Right lobe of liver (tissue), 6 donors: ENCODE measurements at regions not wholly inside any gene's neighbourhood (a gene's known extent, or its start where the extent isn't known, plus 50 kb on each side); places are given as distances from the start of the nearest gene placed in this dataset.
"Not testable (repeated sequence)": the region's sequence is repeated elsewhere in the genome, so short reads cannot be mapped to it uniquely, and the experiment has no call there.

Experiments
- ATAC-seq, 4 donors: fragments of 200-7000 bp; cut with Tn5 transposase; one replicate each; pipeline ENCODE4 v1.9.1; 2020; ENCODE audit warnings: mild to moderate bottlenecking in 4 of 4, moderate library complexity in 4 of 4
- DNase-seq, 3 donors: peaks; one replicate each; pipeline ENCODE4 v3.0.0-alpha.2; 2020
- H3K27ac ChIP-seq, 3 donors: fragments of 200-600 bp; one replicate each; pipeline ENCODE4 v1.8.0; 2022
- H3K27me3 ChIP-seq, 2 donors: fragments of 200-600 bp; one replicate each; pipeline ENCODE4 v1.8.0; 2022
- H3K36me3 ChIP-seq, 4 donors: fragments of 200-600 bp; sonication (generic) in 1 of 4; one replicate each; pipeline versions ENCODE4 v1.5.1 to v1.8.0; 2017 to 2022; ENCODE audit warnings: control low read depth in 1 of 4
- H3K4me1 ChIP-seq, 4 donors: fragments of 200-600 bp; sonication (generic) in 1 of 4; one replicate each; pipeline versions ENCODE4 v1.5.1 to v1.8.0; 2017 to 2022; ENCODE audit warnings: control low read depth in 1 of 4
- H3K4me3 ChIP-seq, 3 donors: fragments of 200-600 bp; one replicate each; pipeline ENCODE4 v1.8.0; 2022
- H3K9me3 ChIP-seq, 4 donors: fragments of 200-600 bp; sonication (generic) in 1 of 4; one replicate each; pipeline versions ENCODE4 v1.5.1 to v1.8.0; 2017 to 2022; ENCODE audit warnings: control low read depth in 1 of 4
- CTCF ChIP-seq, 4 donors: fragments of 200-600 bp in 3 of 4; fragments of 450-650 bp in 1 of 4; IDR thresholded peaks; one replicate each; pipeline versions ENCODE4 v1.5.1 to v1.8.0; 2016 to 2022; ENCODE audit warnings: antibody characterized with exemption in 4 of 4, mild to moderate bottlenecking in 2 of 4
- POLR2A ChIP-seq: fragments of 450-650 bp; IDR thresholded peaks from one replicate; pipeline ENCODE4 v1.6.1; 2017; ENCODE audit warnings: antibody characterized with exemption, mild to moderate bottlenecking
- WGBS: methylation state at CpG from one replicate; pipeline ENCODE4 v1.1.6; 2018; ENCODE audit warnings: low coverage, low lambda C conversion rate; ENCODE audit not compliant: insufficient coverage; ENCODE audit errors: missing lambda C conversion rate; 5-methylcytosine and 5-hydroxymethylcytosine counted together
- intact Hi-C, 2 donors: fragments of 100-400 bp; cut with DNase I; formaldehyde crosslinking; loops; one replicate each; pipeline versions ENCODE4 v1.11.2 to v1.14.1; 2022
- donor health status: DM: no; HTN: yes; CAD: no.
- donor health status: DM: no; HTN: no; CAD: no.
- donor health status: DM: no; HTN: no; CAD: no.
- donor health status: DM: no; HTN: yes; CAD: no.
- donor health status: DM: no; HTN: yes; CAD: no.

- no peaks in the 10 kb centered on the region for H3K4me1 ChIP-seq
- H3K27ac ChIP-seq = no peak overlapping the region
- 80% methylated on average over 1 of the region's 1 CpG for WGBS
- no peak for ATAC-seq
- H3K4me3 ChIP-seq = no peak overlapping the region
- no peaks in the 10 kb centered on the region for H3K36me3 ChIP-seq
- H3K9me3 ChIP-seq = no peaks in the 10 kb centered on the region
- no peak for TF ChIP-seq CTCF (IDR thresholded peaks at IDR 0.05)
- no peak for TF ChIP-seq POLR2A
- H3K27me3 ChIP-seq = no peaks in the 10 kb centered on the region
- DNase-seq = no peak
- intact Hi-C loops = no loop called here
These were observed 279.0 kb downstream of the MATN1 start for GRCh38 chr1:30444401-30444800.

- H3K27ac ChIP-seq, intact Hi-C loops, DNase-seq, H3K4me3 ChIP-seq, H3K4me1 ChIP-seq, H3K9me3 ChIP-seq, H3K36me3 ChIP-seq, H3K27me3 ChIP-seq, ATAC-seq: not testable (repeated sequence)
- WGBS = 64% methylated on average over 6 of the region's 9 CpGs
These were observed 285.1 kb downstream of the MATN1 start for GRCh38 chr1:30438274-30438673.

- H3K4me1 ChIP-seq = no peaks in the 10 kb centered on the region
- no peaks in the 10 kb centered on the region for H3K36me3 ChIP-seq
- no peaks in the 10 kb centered on the region for H3K27me3 ChIP-seq
- ATAC-seq (no peak), DNase-seq (no peak)
- H3K4me3 ChIP-seq = no peak overlapping the region
- H3K9me3 ChIP-seq = no peaks in the 10 kb centered on the region
- no peak overlapping the region for H3K27ac ChIP-seq
- 60% methylated on average over 2 of the region's 5 CpGs for WGBS
- intact Hi-C loops = no loop called here
- no peak for TF ChIP-seq CTCF (IDR thresholded peaks at IDR 0.05)
- TF ChIP-seq POLR2A = no peak
These were observed 286.3 kb downstream of the MATN1 start for GRCh38 chr1:30437059-30437576.

GRCh38 chr1:30427545-30427944 is 295.8 kb downstream of the MATN1 start:
- Histone ChIP-seq H3K9me3 (no peaks in the 10 kb centered on the region), H3K27me3 (no peaks in the 10 kb centered on the region), H3K36me3 (no peaks in the 10 kb centered on the region), H3K4me1 (no peaks in the 10 kb centered on the region), H3K4me3 (no peak overlapping the region), H3K27ac (no peak overlapping the region)
- ATAC-seq = no peak
- 18% methylated on average over 2 of the region's 2 CpGs for WGBS
- DNase-seq = peak in 1 of 3 donors; percentile 11
- no peak for TF ChIP-seq CTCF (IDR thresholded peaks at IDR 0.05)
- intact Hi-C loops = no loop called here

- Histone ChIP-seq H3K36me3 (no peaks in the 10 kb centered on the region), H3K4me1 (no peaks in the 10 kb centered on the region), H3K27ac (no peak overlapping the region), H3K4me3 (no peak overlapping the region), H3K27me3 (no peaks in the 10 kb centered on the region), H3K9me3 (no peaks in the 10 kb centered on the region)
- 19% methylated on average over 2 of the region's 4 CpGs for WGBS
- no peak for ATAC-seq
- TF ChIP-seq POLR2A (no peak), CTCF (IDR thresholded peaks at IDR 0.05) (no peak)
- peak in 1 of 3 donors; percentile 13 for DNase-seq
- intact Hi-C loops = no loop called here
These were observed 298.3 kb downstream of the MATN1 start for GRCh38 chr1:30425046-30425445.
